DOHH2 (cell line): ENCODE measurements at regions not wholly inside any gene's neighbourhood (a gene's known extent, or its start where the extent isn't known, plus 50 kb on each side); places are given as distances from the start of the nearest gene placed in this dataset.

Experiments used
- CTCF ChIP-seq: fragments of 200-600 bp; sonication (generic); IDR thresholded peaks from one replicate; pipeline ENCODE4 v1.5.1; 2014; ENCODE audit warnings: antibody characterized with exemption, mild to moderate bottlenecking, low read depth, low read length; ENCODE audit not compliant: poor library complexity, severe bottlenecking
- EZH2phosphoT487 ChIP-seq: fragments of 200-600 bp; sonication (generic); IDR thresholded peaks from 2 replicates; pipeline ENCODE4 v1.6.1; 2017; ENCODE audit warnings: borderline replicate concordance, mild to moderate bottlenecking, antibody characterized with exemption, low read length, moderate library complexity, mixed read lengths

- TF ChIP-seq CTCF (no peak), EZH2phosphoT487 (no peak)
Observed at GRCh38 chr2:10249798-10250197, 52.9 kb upstream of the HPCAL1 start.
